ENCODE measurements at regions not wholly inside any gene's neighbourhood (a gene's known extent, or its start where the extent isn't known, plus 50 kb on each side); places are given as distances from the start of the nearest gene placed in this dataset.
"Not testable (repeated sequence)": the region's sequence is repeated elsewhere in the genome, so short reads cannot be mapped to it uniquely, and the experiment has no call there.

DNA sequence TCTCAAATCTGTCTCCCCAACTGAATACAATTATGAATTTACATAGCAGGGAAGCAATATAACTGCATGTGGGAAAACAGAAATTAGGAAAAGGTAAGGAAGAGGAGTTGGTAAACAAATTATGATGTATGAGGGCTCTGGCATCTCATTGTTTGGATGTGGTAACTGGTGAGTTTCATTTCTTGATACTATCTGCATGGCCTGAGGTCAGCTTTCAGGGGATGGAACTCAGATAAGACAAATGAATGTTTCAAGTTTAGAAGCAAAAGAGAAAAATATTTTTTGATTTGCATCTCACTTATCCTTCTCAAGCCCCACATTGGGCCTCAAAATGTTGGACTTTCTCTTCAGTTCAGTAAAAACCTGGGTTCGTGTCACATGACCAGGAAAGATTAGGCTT lies 302.2 kb upstream of the GJE1 start:
- ChIA-PET POLR2A (no interaction called here), CTCF (no interaction called here)
- ATAC-seq (ENCODE audit: low read depth) = no peak
- no peak for DNase-seq
- Mint-ChIP-seq H3K27me3 (no peaks in the 10 kb centered on the region), H3K4me3 (no peak overlapping the region), H3K9me3 (no peaks in the 10 kb centered on the region), H3K36me3 (ENCODE audit: low read depth) (no peaks in the 10 kb centered on the region), H3K4me1 (no peaks in the 10 kb centered on the region), H3K27ac (no peak overlapping the region)
- intact Hi-C loops (cut with micrococcal nuclease) = no loop called here
- no peak for TF ChIP-seq CTCF (IDR thresholded peaks at IDR 0.05)

- no peaks in the 10 kb centered on the region for H3K4me1 Mint-ChIP-seq
- CTCF ChIA-PET = no interaction called here
- POLR2A ChIA-PET = no interaction called here
- H3K9me3 Mint-ChIP-seq = no peaks in the 10 kb centered on the region
- H3K27me3 Mint-ChIP-seq = no peaks in the 10 kb centered on the region
- H3K4me3 Mint-ChIP-seq = no peak overlapping the region
- no peaks in the 10 kb centered on the region for H3K36me3 Mint-ChIP-seq (ENCODE audit: low read depth)
- intact Hi-C loops (cut with micrococcal nuclease) = no loop called here
- no peak for TF ChIP-seq CTCF (IDR thresholded peaks at IDR 0.05)
- DNase-seq = no peak
- H3K27ac Mint-ChIP-seq = no peak overlapping the region
- no peak for ATAC-seq (ENCODE audit: low read depth)
These were observed 303.0 kb upstream of the GJE1 start for GRCh38 chr6:141829566-141830360.

- H3K36me3 Mint-ChIP-seq (ENCODE audit: low read depth) = no peaks in the 10 kb centered on the region
- ChIA-PET POLR2A (no interaction called here), CTCF (no interaction called here)
- no peak for TF ChIP-seq CTCF (IDR thresholded peaks at IDR 0.05)
- intact Hi-C loops (cut with micrococcal nuclease) = no loop called here
- H3K4me3 Mint-ChIP-seq = no peak overlapping the region
- H3K9me3 Mint-ChIP-seq = no peaks in the 10 kb centered on the region
- DNase-seq (no peak), ATAC-seq (ENCODE audit: low read depth) (no peak)
- no peak overlapping the region for H3K27ac Mint-ChIP-seq
- no peaks in the 10 kb centered on the region for H3K27me3 Mint-ChIP-seq
- H3K4me1 Mint-ChIP-seq = no peaks in the 10 kb centered on the region
These were observed 308.4 kb upstream of the GJE1 start for GRCh38 chr6:141824350-141824749.

DNA sequence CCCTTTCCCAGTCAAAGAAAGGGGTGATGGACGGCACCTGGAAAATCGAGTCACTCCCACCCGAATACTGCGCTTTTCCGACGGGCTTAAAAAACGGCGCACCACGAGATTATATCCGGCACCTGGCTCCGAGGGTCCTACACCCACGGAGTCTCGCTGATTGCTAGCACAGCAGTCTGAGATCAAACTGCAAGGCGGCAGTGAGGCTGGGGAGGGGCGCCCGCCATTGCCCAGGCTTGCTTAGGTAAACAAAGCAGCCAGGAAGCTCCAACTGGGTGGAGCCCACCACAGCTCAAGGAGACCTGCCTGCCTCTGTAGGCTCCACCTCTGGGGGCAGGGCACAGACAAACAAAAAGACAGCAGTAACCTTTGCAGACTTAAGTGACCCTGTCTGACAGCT lies 317.7 kb upstream of the GJE1 start:
- ATAC-seq (ENCODE audit: low read depth); intact Hi-C loops (cut with micrococcal nuclease); H3K4me3 Mint-ChIP-seq; POLR2A ChIA-PET; H3K9me3 Mint-ChIP-seq; H3K36me3 Mint-ChIP-seq (ENCODE audit: low read depth); H3K27ac Mint-ChIP-seq; H3K27me3 Mint-ChIP-seq; H3K4me1 Mint-ChIP-seq; DNase-seq; CTCF ChIA-PET: not testable (repeated sequence)

GRCh38 chr6:141809901-141810300 lies 322.8 kb upstream of the GJE1 start:
- no peak overlapping the region for H3K27ac Mint-ChIP-seq
- intact Hi-C loops (cut with micrococcal nuclease) = no loop called here
- ChIA-PET POLR2A (no interaction called here), CTCF (no interaction called here)
- H3K9me3 Mint-ChIP-seq = no peaks in the 10 kb centered on the region
- no peaks in the 10 kb centered on the region for H3K4me1 Mint-ChIP-seq
- no peak overlapping the region for H3K4me3 Mint-ChIP-seq
- TF ChIP-seq CTCF (IDR thresholded peaks at IDR 0.05) = no peak
- DNase-seq (no peak), ATAC-seq (ENCODE audit: low read depth) (no peak)
- H3K27me3 Mint-ChIP-seq = no peaks in the 10 kb centered on the region
- no peaks in the 10 kb centered on the region for H3K36me3 Mint-ChIP-seq (ENCODE audit: low read depth)

DNA sequence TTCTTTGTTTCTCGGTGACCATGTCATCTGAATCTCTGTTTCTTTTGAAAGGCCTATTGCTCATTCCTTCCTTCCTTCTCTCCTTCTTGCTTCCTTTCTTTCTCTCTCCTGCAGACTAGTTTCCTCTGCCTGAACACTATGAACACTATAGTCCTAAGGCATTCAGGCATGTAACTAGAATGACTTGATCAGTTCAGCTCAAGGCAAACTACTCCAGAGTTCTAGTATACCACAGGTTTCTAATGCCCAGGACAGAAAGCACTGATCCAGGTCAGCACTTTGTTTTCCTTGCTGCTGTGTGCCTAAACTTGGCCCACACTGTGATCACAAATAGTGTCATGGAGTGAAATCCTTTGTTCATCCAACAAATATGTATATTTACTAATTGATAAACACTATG lies 324.1 kb upstream of the GJE1 start:
- H3K4me1 Mint-ChIP-seq = no peaks in the 10 kb centered on the region
- POLR2A ChIA-PET = no interaction called here
- intact Hi-C loops (cut with micrococcal nuclease) = no loop called here

GRCh38 chr6:141800973-141801372 lies 331.8 kb upstream of the GJE1 start:
- intact Hi-C loops (cut with micrococcal nuclease); DNase-seq; H3K4me3 Mint-ChIP-seq; H3K27me3 Mint-ChIP-seq; POLR2A ChIA-PET; H3K27ac Mint-ChIP-seq; H3K36me3 Mint-ChIP-seq (ENCODE audit: low read depth); H3K9me3 Mint-ChIP-seq; ATAC-seq (ENCODE audit: low read depth); CTCF ChIA-PET; H3K4me1 Mint-ChIP-seq: not testable (repeated sequence)

More for the DNA sequence above, 324.1 kb upstream of the GJE1 start:
- no peak overlapping the region for H3K27ac Mint-ChIP-seq
- no peak for TF ChIP-seq CTCF (IDR thresholded peaks at IDR 0.05)
- no peaks in the 10 kb centered on the region for H3K27me3 Mint-ChIP-seq
- CTCF ChIA-PET = no interaction called here
- H3K36me3 Mint-ChIP-seq (ENCODE audit: low read depth) = no peaks in the 10 kb centered on the region
- no peaks in the 10 kb centered on the region for H3K9me3 Mint-ChIP-seq
- ATAC-seq (ENCODE audit: low read depth) (no peak), DNase-seq (no peak)
- H3K4me3 Mint-ChIP-seq = no peak overlapping the region
